Gastroesophageal sphincter (tissue), 4 donors: ENCODE measurements at regions not wholly inside any gene's neighbourhood (a gene's known extent, or its start where the extent isn't known, plus 50 kb on each side); places are given as distances from the start of the nearest gene placed in this dataset.

Experiments
- ATAC-seq: fragments of 150-250 bp; one replicate; pipeline ENCODE4 v1.9.1; 2016; ENCODE audit warnings: mild to moderate bottlenecking, moderate library complexity
- H3K27ac ChIP-seq, 4 donors: fragments of 200-600 bp; sonication (generic) in 3 of 4; 1 replicate in 3 of 4; 2 replicates in 1 of 4; pipeline ENCODE4 v1.5.1; 2016 to 2019
- H3K27me3 ChIP-seq: fragments of 200-600 bp; sonication (generic); one replicate; pipeline ENCODE4 v1.5.1; 2019
- H3K36me3 ChIP-seq, 2 donors: fragments of 200-600 bp; sonication (generic); one replicate each; pipeline ENCODE4 v1.5.1; 2019; ENCODE audit warnings: control low read depth in 1 of 2
- H3K4me1 ChIP-seq, 3 donors: fragments of 200-600 bp; sonication (generic); 1 replicate in 2 of 3; 2 replicates in 1 of 3; pipeline ENCODE4 v1.5.1; 2016 to 2019; ENCODE audit warnings: control low read depth in 2 of 3
- H3K4me3 ChIP-seq, 2 donors: fragments of 200-600 bp; sonication (generic); one replicate each; pipeline ENCODE4 v1.5.1; 2019; ENCODE audit warnings: mild to moderate bottlenecking in 1 of 2, moderate library complexity in 1 of 2
- H3K9me3 ChIP-seq, 3 donors: fragments of 200-600 bp; sonication (generic); one replicate each; pipeline ENCODE4 v1.5.1; 2017 to 2019; ENCODE audit warnings: control low read depth in 2 of 3
- EP300 ChIP-seq: sonication (generic); formaldehyde crosslinking; IDR thresholded peaks from one replicate; pipeline ENCODE4 v1.6.1; 2017; ENCODE audit warnings: antibody characterized with exemption, mild to moderate bottlenecking
- POLR2A ChIP-seq, 2 donors: fragments of 450-650 bp; IDR thresholded peaks; one replicate each; pipeline ENCODE4 v1.6.1; 2017; ENCODE audit warnings: antibody characterized with exemption in 2 of 2, mild to moderate bottlenecking in 2 of 2, moderate library complexity in 1 of 2
- POLR2AphosphoS5 ChIP-seq: sonication (generic); formaldehyde crosslinking; IDR thresholded peaks from one replicate; pipeline ENCODE4 v1.6.1; 2017; ENCODE audit warnings: antibody characterized with exemption
- WGBS, 2 donors: methylation state at CpG; one replicate each; pipeline ENCODE4 v1.1.5; 2018; ENCODE audit warnings: low coverage in 1 of 2; 5-methylcytosine and 5-hydroxymethylcytosine counted together
- TF ChIP-seq, protein P1 (sequence below), 4 experiments: fragments of 200-600 bp in 2 of 4; fragments of 450-650 bp in 2 of 4; sonication (generic) in 1 of 4; IDR thresholded peaks; one replicate each; pipeline ENCODE4 v1.5.1; 2017 to 2019; ENCODE audit warnings: antibody characterized with exemption in 4 of 4, mild to moderate bottlenecking in 2 of 4, moderate library complexity in 2 of 4

DNA sequence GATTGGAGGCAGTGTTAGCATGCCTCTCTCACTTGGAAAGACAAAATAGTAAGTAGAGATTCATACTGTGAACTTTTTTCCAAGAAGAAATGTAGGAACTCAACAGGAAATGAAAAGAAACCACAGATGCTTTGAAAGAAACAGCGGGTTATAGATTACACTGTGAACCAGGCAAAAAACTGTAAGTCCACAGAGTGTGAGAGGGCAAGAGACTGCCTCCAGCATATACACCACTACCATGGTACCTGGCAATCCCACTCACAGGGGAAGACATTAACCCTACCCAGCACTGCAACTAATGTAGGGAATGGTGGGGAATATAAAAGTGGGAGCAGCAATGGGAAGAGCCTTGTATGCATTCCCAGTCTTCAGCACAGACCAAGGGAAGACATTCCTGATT, 150.6 kb upstream of the GALNT5 start:
- H3K9me3 ChIP-seq, result peaks cover 0 to 52% (median 0%) of the 10 kb centered on the region in 3 donors
- no peak overlapping the region for H3K4me3 ChIP-seq
- 88 to 100% methylated on average over 1 of the region's 1 CpG for WGBS, 2 donors

GRCh38 chr2:157107460-157107859, 150.0 kb upstream of the GALNT5 start:
- no peak overlapping the region for H3K27ac ChIP-seq
- no peaks in the 10 kb centered on the region for H3K36me3 ChIP-seq
- TF ChIP-seq, protein P1, sequence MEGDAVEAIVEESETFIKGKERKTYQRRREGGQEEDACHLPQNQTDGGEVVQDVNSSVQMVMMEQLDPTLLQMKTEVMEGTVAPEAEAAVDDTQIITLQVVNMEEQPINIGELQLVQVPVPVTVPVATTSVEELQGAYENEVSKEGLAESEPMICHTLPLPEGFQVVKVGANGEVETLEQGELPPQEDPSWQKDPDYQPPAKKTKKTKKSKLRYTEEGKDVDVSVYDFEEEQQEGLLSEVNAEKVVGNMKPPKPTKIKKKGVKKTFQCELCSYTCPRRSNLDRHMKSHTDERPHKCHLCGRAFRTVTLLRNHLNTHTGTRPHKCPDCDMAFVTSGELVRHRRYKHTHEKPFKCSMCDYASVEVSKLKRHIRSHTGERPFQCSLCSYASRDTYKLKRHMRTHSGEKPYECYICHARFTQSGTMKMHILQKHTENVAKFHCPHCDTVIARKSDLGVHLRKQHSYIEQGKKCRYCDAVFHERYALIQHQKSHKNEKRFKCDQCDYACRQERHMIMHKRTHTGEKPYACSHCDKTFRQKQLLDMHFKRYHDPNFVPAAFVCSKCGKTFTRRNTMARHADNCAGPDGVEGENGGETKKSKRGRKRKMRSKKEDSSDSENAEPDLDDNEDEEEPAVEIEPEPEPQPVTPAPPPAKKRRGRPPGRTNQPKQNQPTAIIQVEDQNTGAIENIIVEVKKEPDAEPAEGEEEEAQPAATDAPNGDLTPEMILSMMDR (IDR thresholded peaks at IDR 0.05), result no peak
- TF ChIP-seq POLR2AphosphoS5, result no peak
- 71% methylated on average over 1 of the region's 1 CpG; no CpG with 5 or more reads in 1 of the 2 donors for WGBS, 2 donors
- no peaks in the 10 kb centered on the region for H3K4me1 ChIP-seq
- no peak for ATAC-seq
- no peak overlapping the region for H3K4me3 ChIP-seq
- H3K27me3 ChIP-seq, result no peaks in the 10 kb centered on the region
- peaks cover 0 to 57% (median 0%) of the 10 kb centered on the region in 3 donors for H3K9me3 ChIP-seq

More for the DNA sequence above, 150.6 kb upstream of the GALNT5 start:
- H3K27ac ChIP-seq, result no peak overlapping the region
- no peak for TF ChIP-seq POLR2AphosphoS5
- no peak for TF ChIP-seq POLR2A (IDR thresholded peaks at IDR 0.05)
- TF ChIP-seq EP300, result no peak
- TF ChIP-seq, protein P1 (IDR thresholded peaks at IDR 0.05), result no peak
- ATAC-seq, result no peak
- H3K27me3 ChIP-seq, result no peaks in the 10 kb centered on the region
- H3K4me1 ChIP-seq, result no peaks in the 10 kb centered on the region
- no peaks in the 10 kb centered on the region for H3K36me3 ChIP-seq

GRCh38 chr2:157107877-157108276, 149.6 kb upstream of the GALNT5 start:
- TF ChIP-seq POLR2AphosphoS5, result no peak
- TF ChIP-seq, protein P1 (IDR thresholded peaks at IDR 0.05), result no peak
- no peak for TF ChIP-seq POLR2A (IDR thresholded peaks at IDR 0.05)
- TF ChIP-seq EP300, result no peak
- no peak for ATAC-seq
- H3K4me1 ChIP-seq, result no peaks in the 10 kb centered on the region
- H3K27ac ChIP-seq, result no peak overlapping the region
- no peaks in the 10 kb centered on the region for H3K27me3 ChIP-seq
- no peaks in the 10 kb centered on the region for H3K36me3 ChIP-seq
- WGBS, 2 donors, result 17% methylated on average over 1 of the region's 2 CpGs; no CpG with 5 or more reads in 1 of the 2 donors
- peaks cover 0 to 60% (median 0%) of the 10 kb centered on the region in 3 donors for H3K9me3 ChIP-seq
- H3K4me3 ChIP-seq, result no peak overlapping the region

DNA sequence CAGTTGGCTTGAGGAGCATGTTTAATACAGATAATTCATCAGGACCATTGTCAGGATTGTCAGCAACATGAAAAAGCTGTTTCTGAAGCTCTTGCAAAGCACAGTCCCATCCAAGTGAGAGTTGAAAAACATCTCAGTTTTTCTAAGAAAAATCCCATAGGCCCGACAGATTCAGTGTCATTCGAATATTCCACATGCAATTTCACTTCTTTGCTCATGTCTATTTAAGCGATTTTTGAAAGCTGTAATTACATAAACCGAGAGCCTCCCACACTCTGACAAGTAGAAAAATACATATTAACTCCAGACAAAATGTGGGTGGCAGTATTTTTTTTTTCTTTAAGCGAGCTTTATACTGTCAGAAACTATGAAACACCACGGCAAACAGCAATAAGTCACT, 134.7 kb upstream of the GALNT5 start:
- H3K4me3 ChIP-seq, result no peak overlapping the region

DNA sequence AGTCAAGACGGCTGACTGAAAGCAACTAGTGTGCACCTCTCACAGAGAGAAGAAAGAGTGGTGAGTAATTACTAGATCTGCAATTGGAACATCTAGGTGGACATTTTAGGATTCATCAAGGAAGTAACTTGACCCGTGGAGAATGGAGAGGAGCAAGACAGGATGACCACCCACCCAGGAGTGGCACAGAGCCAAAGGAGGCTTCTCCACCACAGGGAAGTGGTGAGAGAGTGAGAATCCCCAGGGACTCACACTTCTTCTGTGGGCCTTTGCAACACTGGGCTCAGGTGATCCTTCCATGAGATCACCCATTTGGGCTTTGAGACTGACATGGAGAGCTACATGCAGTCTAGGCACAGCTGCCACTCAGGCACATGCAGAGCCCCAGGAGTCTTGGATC, 132.8 kb upstream of the GALNT5 start:
- TF ChIP-seq POLR2AphosphoS5, result no peak
- no peaks in the 10 kb centered on the region for H3K36me3 ChIP-seq
- ATAC-seq, result no peak
- whole genome bisulfite sequencing, 2 donors, result 27 to 40% methylated on average over 2 of the region's 2 CpGs
- no peaks in the 10 kb centered on the region for H3K27me3 ChIP-seq
- no peak overlapping the region for H3K4me3 ChIP-seq
- no peak overlapping the region for H3K27ac ChIP-seq
- no peaks in the 10 kb centered on the region for H3K4me1 ChIP-seq
- H3K9me3 ChIP-seq, result no peaks in the 10 kb centered on the region

More for the DNA sequence above, 134.7 kb upstream of the GALNT5 start:
- no peaks in the 10 kb centered on the region for H3K27me3 ChIP-seq
- no peak for ATAC-seq
- no peak overlapping the region for H3K27ac ChIP-seq
- H3K9me3 ChIP-seq, result no peaks in the 10 kb centered on the region
- TF ChIP-seq EP300 (no peak), POLR2A (IDR thresholded peaks at IDR 0.05) (no peak), POLR2AphosphoS5 (no peak)
- TF ChIP-seq, protein P1 (IDR thresholded peaks at IDR 0.05), result no peak
- no peaks in the 10 kb centered on the region for H3K36me3 ChIP-seq
- no peaks in the 10 kb centered on the region for H3K4me1 ChIP-seq
- 42 to 50% methylated on average over 5 to 6 of the region's 6 CpGs for WGBS, 2 donors
